ENCODE measurements at regions not wholly inside any gene's neighbourhood (a gene's known extent, or its start where the extent isn't known, plus 50 kb on each side); places are given as distances from the start of the nearest gene placed in this dataset.

GRCh38 chr3:44000586-44000985 lies 241.1 kb upstream of the TOPAZ1 start:
- no peak overlapping the region for H4K5ac ChIP-seq (ENCODE audit: insufficient read length, low read depth, low read length)
- H4K91ac ChIP-seq (ENCODE audit: insufficient read length, low read depth, low read length) = no peak overlapping the region
- no peak overlapping the region for H3T11ph ChIP-seq (ENCODE audit: low read length)
- H3K4me2 ChIP-seq (ENCODE audit: insufficient read depth, insufficient read length, low read length) = no peak overlapping the region
- H3K14ac ChIP-seq (ENCODE audit: insufficient read depth, low read length) = no peak overlapping the region
- no peak for DNase-seq
- H2BK20ac ChIP-seq (ENCODE audit: low read depth, low read length, poor library complexity, severe bottlenecking) = no peak overlapping the region
- H4K20me1 ChIP-seq (ENCODE audit: control insufficient read depth, insufficient read depth, insufficient read length) = no peaks in the 10 kb centered on the region
- H3K4me1 Mint-ChIP-seq = peaks cover 30 to 41% of the 10 kb centered on the region in 2 experiments
- peaks cover 26% of the 10 kb centered on the region; the same call in 1 of the 2 replicates for H3K27me3 ChIP-seq (ENCODE audit: insufficient read depth, low read length)
- no peak overlapping the region for H2BK5ac ChIP-seq (ENCODE audit: insufficient read length, low read length)
- H2AFZ ChIP-seq (ENCODE audit: low read length) = no peak overlapping the region
- H3K27me3 Mint-ChIP-seq (ENCODE audit: low read depth) = peaks cover 71% of the 10 kb centered on the region
- H2BK15ac ChIP-seq (ENCODE audit: low read depth, low read length) = no peak overlapping the region
- H3K4me1 ChIP-seq (ENCODE audit: insufficient read depth, low read length) = peaks cover 6% of the 10 kb centered on the region; the same call in 1 of the 2 replicates
- H3K79me2 ChIP-seq (ENCODE audit: insufficient read depth, low read length) = no peaks in the 10 kb centered on the region
- no CpG with 5 or more reads among the region's 3 CpGs for WGBS (ENCODE audit: extremely low coverage, insufficient read length, low lambda C conversion rate)
- peaks cover 39% of the 10 kb centered on the region for H3K23me2 ChIP-seq (ENCODE audit: insufficient read length, low read depth, low read length, poor library complexity, severe bottlenecking)
- no peak overlapping the region for H3K27ac Mint-ChIP-seq
- no peak overlapping the region for H3K4ac ChIP-seq (ENCODE audit: low read depth, low read length)
- H4K8ac ChIP-seq (replicated peaks; ENCODE audit: insufficient read length, low read depth, low read length) = no peak overlapping the region
- peaks cover 7 to 13% of the 10 kb centered on the region in 2 experiments; a peak in 4 of 5 replicates for H3K9me3 Mint-ChIP-seq
- H2AK5ac ChIP-seq (ENCODE audit: insufficient read length, low read length) = no peak overlapping the region
- no peak overlapping the region for H3K56ac ChIP-seq (ENCODE audit: insufficient read length, low read depth, low read length)
- peak overlapping the region; percentile 14 to 20; a peak in 3 of 5 replicates for H3K4me3 Mint-ChIP-seq
- H2BK120ac ChIP-seq (ENCODE audit: low read depth, low read length, poor library complexity, severe bottlenecking) = no peak overlapping the region
- peaks cover 0 to 10% (median 4%) of the 10 kb centered on the region in 3 experiments; a peak in 5 of 7 replicates for H3K36me3 Mint-ChIP-seq (ENCODE audit: insufficient read depth in 1 of 3, low read depth in 3 of 3)
- H3K9ac ChIP-seq (ENCODE audit: extremely low read depth, insufficient read length, low read length) = no peak overlapping the region
- no peak overlapping the region for H3K27ac ChIP-seq (ENCODE audit: insufficient read length, low read depth, low read length)
- H3K79me1 ChIP-seq (ENCODE audit: insufficient read depth, low read depth, low read length, poor library complexity, severe bottlenecking) = no peaks in the 10 kb centered on the region
- H3K18ac ChIP-seq (ENCODE audit: insufficient read length, low read depth, low read length) = no peak overlapping the region
- no peak overlapping the region for H2BK12ac ChIP-seq (ENCODE audit: insufficient read length, low read depth, low read length)
- H3K9me3 ChIP-seq (ENCODE audit: control insufficient read depth, low read depth, low read length) = no peaks in the 10 kb centered on the region
- H3K23ac ChIP-seq (ENCODE audit: insufficient read length, low read depth, low read length) = no peak overlapping the region
- TF ChIP-seq CTCF (conservative IDR thresholded peaks at IDR 0.05) = no peak

Data from H9 (cell line).